DMS53 treated with DMSO at 0.1 percent for 48 hours (cell line): ENCODE measurements at regions not wholly inside any gene's neighbourhood (a gene's known extent, or its start where the extent isn't known, plus 50 kb on each side); places are given as distances from the start of the nearest gene placed in this dataset.
A peak's percentile ranks its signal among the peaks of the same experiment; 100 is the strongest.
"Not testable (repeated sequence)": the region's sequence is repeated elsewhere in the genome, so short reads cannot be mapped to it uniquely, and the experiment has no call there.

Source experiments
- DNase-seq: peaks from one replicate; lab custom pipeline; 2025; ENCODE audit not compliant: unreplicated experiment; lab: John Stamatoyannopoulos, UW

DNA sequence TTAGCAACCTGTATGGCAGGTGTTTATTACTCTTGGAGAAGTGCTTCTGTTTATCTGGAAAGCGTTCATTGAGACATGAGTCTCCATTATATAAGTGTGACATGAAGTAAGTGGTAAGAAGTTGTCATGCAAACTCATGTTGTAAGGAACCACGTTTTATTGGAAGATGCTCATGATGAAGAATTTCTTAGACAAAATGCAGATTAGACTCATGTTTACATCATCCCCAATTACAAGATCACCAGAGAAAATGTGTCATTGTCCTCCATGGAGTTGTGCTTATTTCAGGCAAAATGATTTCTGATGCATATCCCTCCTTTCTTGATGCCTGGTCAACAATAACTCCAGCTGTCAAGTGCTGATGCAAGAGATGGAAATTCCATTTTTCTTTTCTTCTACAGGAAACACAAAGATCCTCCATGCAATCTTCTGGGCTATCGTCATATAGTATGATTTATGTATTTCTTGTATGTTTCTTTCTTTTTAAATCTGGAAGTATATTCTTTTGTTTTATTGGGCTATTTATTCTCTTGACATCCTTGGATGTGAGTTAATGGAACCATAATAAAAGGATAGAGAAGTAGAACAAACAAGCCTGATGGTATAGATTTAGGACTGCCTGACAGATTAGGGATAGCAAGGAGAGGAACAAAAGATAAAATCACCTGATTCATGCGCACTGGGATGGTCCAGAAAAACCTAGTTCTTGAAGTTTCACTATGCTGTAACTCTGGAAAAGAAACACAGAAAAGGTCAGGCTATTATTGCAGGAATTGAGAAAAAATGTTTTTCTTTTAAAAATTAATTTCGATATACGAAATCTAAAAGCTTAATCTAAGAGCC is 50.7 kb upstream of the DIAPH3 start:
- DNase-seq: no peak

- DNase-seq: no peak
Measured at GRCh38 chr13:60220072-60220471, 56.3 kb upstream of the DIAPH3 start.

- DNase-seq: no peak
Measured at GRCh38 chr13:60221581-60221980, 57.9 kb upstream of the DIAPH3 start.

DNA sequence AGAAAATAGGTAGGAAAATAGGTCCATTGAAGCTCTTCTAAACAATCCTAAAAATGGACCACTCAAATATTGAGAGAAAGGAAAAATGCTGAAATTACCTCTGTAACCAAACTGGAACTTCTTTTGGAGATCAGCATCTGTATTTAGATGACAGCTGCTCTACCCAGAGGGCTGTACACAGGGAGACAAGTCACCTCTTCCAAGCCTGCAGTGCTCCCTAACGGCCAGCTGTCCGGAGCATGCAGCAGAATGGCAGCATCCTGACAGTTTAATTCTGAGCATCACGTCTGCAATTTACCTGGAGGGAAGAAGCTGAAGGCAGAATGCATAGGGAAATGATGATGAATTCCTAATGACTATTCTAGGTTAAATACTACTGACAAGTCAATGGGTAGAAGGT is 62.8 kb upstream of the DIAPH3 start:
- DNase-seq: no peak

- no peak for DNase-seq
Measured at GRCh38 chr13:60227158-60227557, 63.4 kb upstream of the DIAPH3 start.

- no peak for DNase-seq
Measured at GRCh38 chr13:60229708-60230272, 66.1 kb upstream of the DIAPH3 start.

GRCh38 chr13:60230593-60230992 is 66.9 kb upstream of the DIAPH3 start:
- DNase-seq: no peak

GRCh38 chr13:60242043-60242595 is 78.4 kb upstream of the DIAPH3 start:
- no peak for DNase-seq

GRCh38 chr13:60244381-60244780 is 80.7 kb upstream of the DIAPH3 start:
- DNase-seq: no peak

DNA sequence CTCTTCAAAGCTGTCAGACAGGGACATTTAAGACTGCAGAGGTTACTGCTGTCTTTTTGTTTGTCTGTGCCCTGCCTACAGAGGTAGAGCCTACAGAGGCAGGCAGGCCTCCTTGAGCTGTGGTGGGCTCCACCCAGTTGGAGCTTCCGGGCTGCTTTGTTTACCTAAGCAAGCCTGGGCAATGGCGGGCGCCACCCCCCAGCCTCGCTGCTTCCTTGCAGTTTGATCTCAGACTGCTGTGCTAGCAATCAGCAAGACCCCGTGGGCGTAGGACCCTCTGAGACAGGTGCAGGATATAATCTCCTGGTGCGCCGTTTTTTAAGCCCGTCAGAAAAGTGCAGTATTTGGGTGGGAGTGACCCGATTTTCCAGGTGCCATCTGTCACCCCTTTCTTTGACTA is 87.7 kb upstream of the DIAPH3 start:
- DNase-seq: not testable (repeated sequence)

GRCh38 chr13:60258349-60258748 is 94.6 kb upstream of the DIAPH3 start:
- no peak for DNase-seq

- no peak for DNase-seq
Measured at GRCh38 chr13:60260440-60260839, 96.7 kb upstream of the DIAPH3 start.

DNA sequence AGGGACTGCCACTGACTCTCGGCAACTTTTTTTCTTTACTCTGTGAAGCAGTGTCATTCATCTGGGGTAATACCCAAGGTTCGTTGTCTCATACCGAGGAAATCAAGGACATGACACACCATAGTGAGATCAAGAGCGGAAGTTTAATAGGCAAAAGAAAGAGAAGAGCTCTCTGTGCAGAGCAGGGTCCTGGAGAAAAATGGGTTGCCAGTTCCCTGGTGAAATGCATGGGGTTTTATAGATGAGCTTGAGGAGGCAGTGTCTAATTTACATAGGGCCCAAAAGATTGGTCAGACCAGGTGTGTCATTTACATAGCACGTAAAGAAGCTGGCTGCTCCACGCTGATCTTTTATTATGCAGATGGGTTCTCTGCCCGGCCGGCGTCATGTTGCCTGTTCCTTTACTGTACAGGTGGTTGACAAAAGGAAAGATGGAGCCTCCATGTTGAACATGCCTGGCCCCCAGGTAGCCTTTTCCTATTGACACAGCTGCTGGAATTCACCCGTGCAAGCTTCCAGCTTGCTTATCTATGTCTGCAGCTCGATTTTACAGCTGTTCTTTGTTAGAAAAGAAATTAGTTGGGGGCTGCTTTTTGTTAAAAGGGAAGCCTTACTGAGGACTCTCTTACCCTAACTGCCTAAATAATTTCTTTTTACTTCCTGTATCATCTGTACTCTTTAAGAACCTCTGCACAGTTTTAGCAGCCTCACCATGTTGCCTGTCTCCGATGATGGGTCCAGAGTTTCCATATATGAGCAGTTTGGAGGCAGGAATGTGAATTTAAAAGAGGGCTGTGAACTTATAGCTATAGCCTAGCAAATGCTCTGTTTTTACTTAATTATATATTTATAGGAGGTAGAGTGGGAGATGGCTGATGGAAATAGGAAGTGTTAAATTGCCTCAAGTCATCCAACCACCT is 98.0 kb upstream of the DIAPH3 start:
- DNase-seq: peak; percentile 59

- DNase-seq: no peak
Measured at GRCh38 chr13:60265566-60265965, 101.8 kb upstream of the DIAPH3 start.

DNA sequence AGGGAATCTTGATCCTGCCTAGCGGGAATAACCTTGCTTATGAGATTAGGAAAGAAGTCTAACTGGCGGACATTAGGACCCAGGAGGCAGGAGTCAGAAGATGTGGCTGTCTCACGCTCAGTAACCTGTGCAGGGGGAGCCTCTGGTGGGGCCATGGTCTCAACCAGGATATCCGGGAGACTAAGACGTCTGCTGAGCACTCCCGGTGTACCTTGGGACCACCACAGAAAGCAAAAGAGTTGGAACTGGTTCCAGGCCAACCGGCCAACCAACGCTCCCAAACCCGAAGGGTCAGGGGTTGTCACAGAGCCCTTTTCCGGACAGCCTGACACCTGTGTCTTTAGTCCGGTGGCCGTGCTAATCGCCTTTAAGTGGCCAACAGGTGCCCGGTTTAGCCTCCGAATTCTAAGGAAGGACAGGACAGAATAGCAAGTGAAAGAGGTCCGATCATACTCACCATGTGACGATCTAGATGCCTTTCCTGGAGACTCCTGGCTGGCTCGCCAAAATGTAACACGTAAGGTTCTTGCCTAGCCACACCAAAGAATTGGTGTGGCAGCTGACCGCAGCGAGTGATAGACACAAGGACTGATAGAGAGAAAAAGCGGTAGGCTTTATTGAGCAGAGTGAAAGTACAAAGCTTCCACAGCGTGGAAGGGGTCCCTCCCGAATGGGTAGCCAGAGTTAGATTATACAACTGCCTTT is 103.9 kb upstream of the DIAPH3 start:
- DNase-seq: no peak

DNA sequence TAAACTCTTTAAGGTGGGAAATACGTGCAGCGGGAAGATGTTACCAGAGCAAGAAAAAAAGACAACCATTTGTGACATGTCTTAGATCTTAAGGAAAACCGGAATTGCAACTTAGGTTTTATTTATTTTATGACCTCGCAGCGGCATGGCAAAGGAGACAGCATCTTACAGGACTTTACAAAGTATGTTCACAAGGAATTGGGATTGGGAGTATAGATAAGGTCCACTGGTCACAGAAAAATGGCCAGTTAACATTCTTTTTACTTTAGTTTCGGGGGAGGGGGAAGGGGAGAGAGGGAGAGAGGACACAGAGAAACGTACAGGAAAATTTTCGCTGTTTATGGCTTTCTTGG is 104.5 kb upstream of the DIAPH3 start:
- no peak for DNase-seq

DNA sequence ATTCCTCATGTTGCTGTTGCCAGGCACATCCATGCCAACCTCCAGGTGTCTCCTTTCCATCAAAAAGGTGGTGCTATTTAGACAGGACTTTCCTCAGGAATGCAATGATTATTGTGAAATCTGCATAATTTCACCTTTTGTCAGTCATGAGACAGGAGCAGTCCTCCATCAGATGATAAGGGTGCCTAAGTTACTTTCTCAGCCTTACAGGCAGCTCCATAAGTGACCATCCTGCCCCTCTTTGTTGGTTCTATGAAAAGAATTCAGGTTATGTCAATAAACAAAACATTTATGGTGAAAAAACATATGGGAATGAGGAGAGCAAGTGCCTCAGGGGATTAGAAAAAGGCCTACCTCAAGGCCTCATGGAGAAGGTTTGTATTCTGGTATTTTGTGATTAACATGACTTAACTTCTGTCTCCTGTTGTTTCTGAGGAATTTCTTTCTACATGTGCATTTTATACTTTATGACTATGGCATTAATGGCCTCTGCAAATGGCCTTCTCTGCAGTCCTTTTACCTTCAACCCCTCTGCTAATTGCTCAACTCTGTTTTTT is 110.3 kb upstream of the DIAPH3 start:
- DNase-seq: no peak

DNA sequence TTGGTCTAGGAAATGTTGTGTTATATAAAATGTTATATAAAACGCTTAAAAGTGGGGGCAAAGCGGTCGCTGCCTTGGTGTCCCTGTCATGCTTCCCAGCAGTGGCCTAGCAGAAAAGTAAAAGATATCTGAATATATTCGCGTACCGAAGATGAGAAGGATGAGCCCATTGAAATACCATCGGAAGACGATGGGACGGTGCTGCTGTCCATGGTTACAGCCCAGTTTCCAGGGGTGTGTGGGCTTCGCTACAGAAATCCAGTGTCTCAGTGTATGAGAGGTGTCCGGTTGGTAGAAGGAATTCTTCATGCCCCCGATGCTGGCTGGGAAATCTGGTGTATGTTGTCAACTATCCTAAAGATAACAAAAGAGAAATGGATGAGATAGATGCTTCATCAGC is 110.9 kb upstream of the DIAPH3 start:
- no peak for DNase-seq

DNA sequence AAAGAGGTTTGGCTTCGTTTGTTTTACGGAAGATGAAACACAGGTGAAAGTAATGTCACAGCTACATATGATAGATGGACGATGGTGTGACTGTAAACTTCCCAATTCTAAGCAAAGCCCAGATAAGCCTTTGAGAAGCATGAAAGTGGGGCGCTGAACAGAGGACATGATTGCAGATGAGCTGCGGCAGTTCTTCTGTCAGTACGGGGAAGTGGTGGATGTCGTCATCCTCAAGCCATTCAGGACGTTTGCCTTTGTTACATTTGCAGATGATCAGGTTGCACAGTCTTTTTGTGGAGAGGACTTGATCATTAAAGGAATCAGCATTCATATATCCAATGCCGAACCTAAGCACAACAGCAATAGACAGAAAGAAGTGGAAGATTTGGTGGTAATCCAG is 111.5 kb upstream of the DIAPH3 start:
- DNase-seq: no peak

DNA sequence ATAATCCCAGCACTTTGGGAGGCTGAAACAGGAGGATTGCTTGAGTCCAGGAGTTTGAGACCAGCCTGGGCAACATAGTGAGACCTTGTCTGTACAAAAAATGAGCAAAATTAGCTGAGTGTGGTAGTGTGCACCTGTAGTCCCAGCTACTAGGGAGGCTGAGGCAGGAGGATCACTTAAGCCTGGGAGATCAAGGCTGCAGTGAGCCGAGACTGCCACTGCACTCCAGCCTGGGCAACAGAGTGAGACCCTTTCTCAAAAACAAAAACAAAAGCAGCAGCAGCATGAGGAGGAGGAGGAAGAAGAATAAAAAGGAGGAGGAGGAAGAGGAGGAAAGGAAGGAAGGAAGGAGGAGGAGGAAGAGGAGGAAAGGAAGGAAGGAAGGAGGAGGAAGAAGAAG is 116.5 kb upstream of the TDRD3 start:
- not testable (repeated sequence) for DNase-seq

GRCh38 chr13:60282186-60282585 is 114.8 kb upstream of the TDRD3 start:
- DNase-seq: peak; percentile 4
